ENCODE measurements at regions not wholly inside any gene's neighbourhood (a gene's known extent, or its start where the extent isn't known, plus 50 kb on each side); places are given as distances from the start of the nearest gene placed in this dataset.

GRCh38 chr4:56183344-56183959 is 203.8 kb downstream of the AASDH start:
- Histone ChIP-seq H3K27me3 (no peaks in the 10 kb centered on the region), H3K4me1 (no peaks in the 10 kb centered on the region), H3K27ac (no peak overlapping the region), H3K36me3 (no peaks in the 10 kb centered on the region), H3K4me3 (no peak overlapping the region), H3K9me3 (no peaks in the 10 kb centered on the region)
- intact Hi-C loops (cut with DNase I), result no loop called here
- TF ChIP-seq CTCF (IDR thresholded peaks at IDR 0.05), result no peak
- DNase-seq (no peak), ATAC-seq (peak; percentile 35)

- Histone ChIP-seq H3K4me3 (no peak overlapping the region), H3K27me3 (no peaks in the 10 kb centered on the region), H3K36me3 (no peaks in the 10 kb centered on the region), H3K4me1 (no peaks in the 10 kb centered on the region), H3K9me3 (no peaks in the 10 kb centered on the region), H3K27ac (no peak overlapping the region)
- DNase-seq, result no peak
- intact Hi-C loops (cut with DNase I), result no loop called here
- ATAC-seq, result peak; percentile 9
- no peak for TF ChIP-seq CTCF (IDR thresholded peaks at IDR 0.05)
These were observed 204.9 kb downstream of the AASDH start for GRCh38 chr4:56182356-56182755.

GRCh38 chr4:56181140-56181953 is 205.9 kb downstream of the AASDH start:
- no peaks in the 10 kb centered on the region for H3K9me3 ChIP-seq
- no peak for DNase-seq
- no peak for TF ChIP-seq CTCF (IDR thresholded peaks at IDR 0.05)
- intact Hi-C loops (cut with DNase I), result no loop called here
- H3K27ac ChIP-seq, result no peak overlapping the region
- peak; percentile 64 for ATAC-seq
- no peaks in the 10 kb centered on the region for H3K27me3 ChIP-seq
- no peak overlapping the region for H3K4me3 ChIP-seq
- H3K4me1 ChIP-seq, result no peaks in the 10 kb centered on the region
- no peaks in the 10 kb centered on the region for H3K36me3 ChIP-seq

- intact Hi-C loops (cut with DNase I), result no loop called here
- H3K4me3 ChIP-seq, result no peak overlapping the region
- ATAC-seq (no peak), DNase-seq (no peak)
- no peaks in the 10 kb centered on the region for H3K27me3 ChIP-seq
- H3K27ac ChIP-seq, result no peak overlapping the region
- no peaks in the 10 kb centered on the region for H3K4me1 ChIP-seq
- H3K9me3 ChIP-seq, result no peaks in the 10 kb centered on the region
- no peak for TF ChIP-seq CTCF (IDR thresholded peaks at IDR 0.05)
- no peaks in the 10 kb centered on the region for H3K36me3 ChIP-seq
These were observed 218.2 kb downstream of the AASDH start for GRCh38 chr4:56169061-56169460.

GRCh38 chr4:56164907-56165306 is 216.2 kb downstream of the CEP135 start:
- intact Hi-C loops (cut with DNase I), result no loop called here

More at GRCh38 chr4:56164907-56165306, 216.2 kb downstream of the CEP135 start:
- H3K36me3 ChIP-seq, result no peaks in the 10 kb centered on the region
- H3K27me3 ChIP-seq, result no peaks in the 10 kb centered on the region
- H3K27ac ChIP-seq, result no peak overlapping the region
- TF ChIP-seq CTCF (IDR thresholded peaks at IDR 0.05), result no peak
- H3K4me1 ChIP-seq, result no peaks in the 10 kb centered on the region
- no peaks in the 10 kb centered on the region for H3K9me3 ChIP-seq
- no peak for ATAC-seq
- DNase-seq, result no peak
- no peak overlapping the region for H3K4me3 ChIP-seq

Data from upper lobe of right lung (tissue), 1 donor.